Duodenal mucosa (tissue), 2 donors: ENCODE measurements at regions not wholly inside any gene's neighbourhood (a gene's known extent, or its start where the extent isn't known, plus 50 kb on each side); places are given as distances from the start of the nearest gene placed in this dataset.

ENCODE experiments used
- H3K27ac ChIP-seq: one replicate; pipeline ENCODE4 v1.7.0; 2013; ENCODE audit warnings: low read depth, low read length
- H3K27me3 ChIP-seq, 2 donors: one replicate each; pipeline ENCODE4 v1.7.0; 2013; ENCODE audit warnings: low read length in 2 of 2, control low read depth in 1 of 2; ENCODE audit not compliant: insufficient read depth in 2 of 2, control insufficient read depth in 1 of 2
- H3K36me3 ChIP-seq, 2 donors: one replicate each; pipeline ENCODE4 v1.7.0; 2013; ENCODE audit warnings: low read length in 2 of 2, control low read depth in 1 of 2; ENCODE audit not compliant: insufficient read depth in 2 of 2, control insufficient read depth in 1 of 2
- H3K4me1 ChIP-seq, 2 donors: one replicate each; pipeline ENCODE4 v1.7.0; 2013; ENCODE audit warnings: low read length in 2 of 2, control low read depth in 1 of 2; ENCODE audit not compliant: insufficient read depth in 2 of 2, control insufficient read depth in 1 of 2
- H3K4me3 ChIP-seq, 2 donors: one replicate each; pipeline ENCODE4 v1.7.0; 2013; ENCODE audit warnings: low read length in 2 of 2, low read depth in 1 of 2
- H3K9ac ChIP-seq, 2 donors: one replicate each; pipeline ENCODE4 v1.7.0; 2013; ENCODE audit warnings: low read length in 2 of 2, low read depth in 1 of 2
- H3K9me3 ChIP-seq, 2 donors: one replicate each; pipeline ENCODE4 v1.7.0; 2013; ENCODE audit warnings: low read length in 2 of 2, control low read depth in 1 of 2; ENCODE audit not compliant: control insufficient read depth in 1 of 2

GRCh38 chr6:153767127-153767526 lies 271.9 kb upstream of the OPRM1 start:
- H3K27me3 ChIP-seq: no peaks in the 10 kb centered on the region
- no peaks in the 10 kb centered on the region for H3K36me3 ChIP-seq
- H3K4me3 ChIP-seq: no peak overlapping the region
- H3K27ac ChIP-seq: no peak overlapping the region
- H3K9ac ChIP-seq: no peak overlapping the region
- H3K9me3 ChIP-seq: no peaks in the 10 kb centered on the region
- no peaks in the 10 kb centered on the region for H3K4me1 ChIP-seq

GRCh38 chr6:153758516-153758915 lies 280.5 kb upstream of the OPRM1 start:
- no peak overlapping the region for H3K4me3 ChIP-seq
- H3K9me3 ChIP-seq: no peaks in the 10 kb centered on the region
- no peak overlapping the region for H3K9ac ChIP-seq
- no peaks in the 10 kb centered on the region for H3K36me3 ChIP-seq
- H3K27ac ChIP-seq: no peak overlapping the region
- H3K27me3 ChIP-seq: no peaks in the 10 kb centered on the region
- H3K4me1 ChIP-seq: no peaks in the 10 kb centered on the region

- Histone ChIP-seq H3K27ac (no peak overlapping the region), H3K4me3 (no peak overlapping the region), H3K36me3 (no peaks in the 10 kb centered on the region), H3K9ac (no peak overlapping the region), H3K9me3 (no peaks in the 10 kb centered on the region), H3K4me1 (no peaks in the 10 kb centered on the region), H3K27me3 (no peaks in the 10 kb centered on the region)
Observed at GRCh38 chr6:153735761-153736160, 303.3 kb upstream of the OPRM1 start.

GRCh38 chr6:153729189-153729588 lies 309.9 kb upstream of the OPRM1 start:
- H3K36me3 ChIP-seq: no peaks in the 10 kb centered on the region
- no peak overlapping the region for H3K9ac ChIP-seq
- H3K27me3 ChIP-seq: no peaks in the 10 kb centered on the region
- H3K9me3 ChIP-seq: no peaks in the 10 kb centered on the region
- H3K27ac ChIP-seq: no peak overlapping the region
- H3K4me1 ChIP-seq: no peaks in the 10 kb centered on the region
- H3K4me3 ChIP-seq: no peak overlapping the region

GRCh38 chr6:153727885-153728284 lies 311.2 kb upstream of the OPRM1 start:
- H3K4me1 ChIP-seq: no peaks in the 10 kb centered on the region
- H3K36me3 ChIP-seq: no peaks in the 10 kb centered on the region
- no peaks in the 10 kb centered on the region for H3K27me3 ChIP-seq
- no peak overlapping the region for H3K27ac ChIP-seq
- no peaks in the 10 kb centered on the region for H3K9me3 ChIP-seq
- no peak overlapping the region for H3K9ac ChIP-seq
- H3K4me3 ChIP-seq: no peak overlapping the region

- no peaks in the 10 kb centered on the region for H3K4me1 ChIP-seq
- no peaks in the 10 kb centered on the region for H3K36me3 ChIP-seq
- no peaks in the 10 kb centered on the region for H3K27me3 ChIP-seq
- no peak overlapping the region for H3K27ac ChIP-seq
- H3K9me3 ChIP-seq: no peaks in the 10 kb centered on the region
- no peak overlapping the region for H3K9ac ChIP-seq
- no peak overlapping the region for H3K4me3 ChIP-seq
Observed at GRCh38 chr6:153725456-153725855, 313.6 kb upstream of the OPRM1 start.

- H3K4me1 ChIP-seq: no peaks in the 10 kb centered on the region
- no peaks in the 10 kb centered on the region for H3K36me3 ChIP-seq
- no peaks in the 10 kb centered on the region for H3K27me3 ChIP-seq
- H3K9ac ChIP-seq: no peak overlapping the region
- H3K4me3 ChIP-seq: no peak overlapping the region
- no peak overlapping the region for H3K27ac ChIP-seq
- H3K9me3 ChIP-seq: no peaks in the 10 kb centered on the region
Observed at GRCh38 chr6:153720732-153721131, 318.3 kb upstream of the OPRM1 start.

- Histone ChIP-seq H3K9ac (no peak overlapping the region), H3K36me3 (no peaks in the 10 kb centered on the region), H3K4me3 (no peak overlapping the region), H3K27ac (no peak overlapping the region), H3K9me3 (peaks cover 0 to 3% of the 10 kb centered on the region in 2 donors), H3K4me1 (no peaks in the 10 kb centered on the region), H3K27me3 (no peaks in the 10 kb centered on the region)
Observed at GRCh38 chr6:153705429-153705828, 333.6 kb upstream of the OPRM1 start.

- Histone ChIP-seq H3K4me3 (no peak overlapping the region), H3K9ac (no peak overlapping the region)
Observed at GRCh38 chr6:153702671-153703070, 336.4 kb upstream of the OPRM1 start.

GRCh38 chr6:153698637-153699036 lies 340.4 kb upstream of the OPRM1 start:
- H3K4me3 ChIP-seq: no peak overlapping the region
- H3K9ac ChIP-seq: no peak overlapping the region
- no peaks in the 10 kb centered on the region for H3K27me3 ChIP-seq

More at GRCh38 chr6:153702671-153703070, 336.4 kb upstream of the OPRM1 start:
- H3K27ac ChIP-seq: no peak overlapping the region
- H3K4me1 ChIP-seq: no peaks in the 10 kb centered on the region
- no peaks in the 10 kb centered on the region for H3K36me3 ChIP-seq
- H3K9me3 ChIP-seq: peaks cover 0 to 3% of the 10 kb centered on the region in 2 donors
- H3K27me3 ChIP-seq: no peaks in the 10 kb centered on the region

GRCh38 chr6:153698001-153698400 lies 341.0 kb upstream of the OPRM1 start:
- Histone ChIP-seq H3K4me1 (no peaks in the 10 kb centered on the region), H3K36me3 (no peaks in the 10 kb centered on the region), H3K9me3 (peaks cover 0 to 3% of the 10 kb centered on the region in 2 donors), H3K4me3 (no peak overlapping the region), H3K27me3 (no peaks in the 10 kb centered on the region), H3K27ac (no peak overlapping the region), H3K9ac (no peak overlapping the region)

More at GRCh38 chr6:153698637-153699036, 340.4 kb upstream of the OPRM1 start:
- Histone ChIP-seq H3K4me1 (no peaks in the 10 kb centered on the region), H3K9me3 (peaks cover 0 to 3% of the 10 kb centered on the region in 2 donors), H3K27ac (no peak overlapping the region), H3K36me3 (no peaks in the 10 kb centered on the region)
